ENCODE measurements at regions not wholly inside any gene's neighbourhood (a gene's known extent, or its start where the extent isn't known, plus 50 kb on each side); places are given as distances from the start of the nearest gene placed in this dataset.

DNA sequence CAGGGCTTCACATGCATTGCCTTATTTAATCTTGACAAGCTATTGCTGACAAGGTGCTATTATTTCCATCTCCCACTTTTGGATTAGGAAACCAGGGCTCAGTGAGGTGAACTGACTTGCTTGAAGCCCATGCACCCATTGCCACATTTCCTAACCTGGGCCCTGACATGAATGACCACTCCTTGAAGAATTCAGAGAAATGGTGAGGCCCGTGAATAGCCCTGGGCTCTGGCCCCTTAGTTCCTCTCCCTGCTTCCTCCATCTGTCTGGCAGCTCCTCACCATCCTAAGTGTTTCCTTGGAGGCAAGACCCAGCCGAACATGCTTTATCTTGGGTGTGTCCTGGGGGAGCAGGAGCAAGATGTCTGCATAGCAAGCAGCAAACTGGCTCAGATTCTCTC lies 56.1 kb upstream of the NECTIN1 start:
- TF ChIP-seq, protein P1, sequence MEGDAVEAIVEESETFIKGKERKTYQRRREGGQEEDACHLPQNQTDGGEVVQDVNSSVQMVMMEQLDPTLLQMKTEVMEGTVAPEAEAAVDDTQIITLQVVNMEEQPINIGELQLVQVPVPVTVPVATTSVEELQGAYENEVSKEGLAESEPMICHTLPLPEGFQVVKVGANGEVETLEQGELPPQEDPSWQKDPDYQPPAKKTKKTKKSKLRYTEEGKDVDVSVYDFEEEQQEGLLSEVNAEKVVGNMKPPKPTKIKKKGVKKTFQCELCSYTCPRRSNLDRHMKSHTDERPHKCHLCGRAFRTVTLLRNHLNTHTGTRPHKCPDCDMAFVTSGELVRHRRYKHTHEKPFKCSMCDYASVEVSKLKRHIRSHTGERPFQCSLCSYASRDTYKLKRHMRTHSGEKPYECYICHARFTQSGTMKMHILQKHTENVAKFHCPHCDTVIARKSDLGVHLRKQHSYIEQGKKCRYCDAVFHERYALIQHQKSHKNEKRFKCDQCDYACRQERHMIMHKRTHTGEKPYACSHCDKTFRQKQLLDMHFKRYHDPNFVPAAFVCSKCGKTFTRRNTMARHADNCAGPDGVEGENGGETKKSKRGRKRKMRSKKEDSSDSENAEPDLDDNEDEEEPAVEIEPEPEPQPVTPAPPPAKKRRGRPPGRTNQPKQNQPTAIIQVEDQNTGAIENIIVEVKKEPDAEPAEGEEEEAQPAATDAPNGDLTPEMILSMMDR (IDR thresholded peaks at IDR 0.05; ENCODE audit: control extremely low read depth, extremely low read depth, low read depth, missing control alignments): no peak
- ChIA-PET POLR2A (no interaction called here), CTCF (interaction anchor here (1.1 kb wide), 1 partner anchor 27 kb away, joined by 3 read pairs; no protein-coding TSS in a partner anchor)
- no peak for DNase-seq (ENCODE audit: extremely low spot score)

DNA sequence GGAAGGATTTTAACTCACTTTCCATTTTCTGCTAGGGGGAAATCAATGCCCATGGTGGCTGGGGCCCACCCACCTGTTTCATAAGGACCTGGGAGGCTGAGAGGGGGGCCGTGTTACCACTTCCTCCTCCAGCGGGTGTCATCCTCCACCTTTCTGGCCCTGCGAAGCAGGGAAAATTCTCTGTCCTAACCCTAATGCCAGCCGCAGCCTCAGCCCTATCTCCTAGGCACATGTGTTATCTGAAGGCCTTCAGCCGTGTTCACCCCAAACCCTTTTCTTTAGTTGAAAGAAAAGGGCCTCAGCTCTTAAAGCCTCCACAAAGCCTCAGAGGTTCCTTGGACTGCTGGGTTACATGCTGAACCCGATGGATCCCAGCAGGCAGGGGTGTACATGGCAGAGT lies 55.4 kb upstream of the NECTIN1 start:
- ChIA-PET CTCF (no interaction called here), POLR2A (no interaction called here)
- TF ChIP-seq, protein P1 (IDR thresholded peaks at IDR 0.05; ENCODE audit: control extremely low read depth, extremely low read depth, low read depth, missing control alignments): no peak
- DNase-seq (ENCODE audit: extremely low spot score): no peak

DNA sequence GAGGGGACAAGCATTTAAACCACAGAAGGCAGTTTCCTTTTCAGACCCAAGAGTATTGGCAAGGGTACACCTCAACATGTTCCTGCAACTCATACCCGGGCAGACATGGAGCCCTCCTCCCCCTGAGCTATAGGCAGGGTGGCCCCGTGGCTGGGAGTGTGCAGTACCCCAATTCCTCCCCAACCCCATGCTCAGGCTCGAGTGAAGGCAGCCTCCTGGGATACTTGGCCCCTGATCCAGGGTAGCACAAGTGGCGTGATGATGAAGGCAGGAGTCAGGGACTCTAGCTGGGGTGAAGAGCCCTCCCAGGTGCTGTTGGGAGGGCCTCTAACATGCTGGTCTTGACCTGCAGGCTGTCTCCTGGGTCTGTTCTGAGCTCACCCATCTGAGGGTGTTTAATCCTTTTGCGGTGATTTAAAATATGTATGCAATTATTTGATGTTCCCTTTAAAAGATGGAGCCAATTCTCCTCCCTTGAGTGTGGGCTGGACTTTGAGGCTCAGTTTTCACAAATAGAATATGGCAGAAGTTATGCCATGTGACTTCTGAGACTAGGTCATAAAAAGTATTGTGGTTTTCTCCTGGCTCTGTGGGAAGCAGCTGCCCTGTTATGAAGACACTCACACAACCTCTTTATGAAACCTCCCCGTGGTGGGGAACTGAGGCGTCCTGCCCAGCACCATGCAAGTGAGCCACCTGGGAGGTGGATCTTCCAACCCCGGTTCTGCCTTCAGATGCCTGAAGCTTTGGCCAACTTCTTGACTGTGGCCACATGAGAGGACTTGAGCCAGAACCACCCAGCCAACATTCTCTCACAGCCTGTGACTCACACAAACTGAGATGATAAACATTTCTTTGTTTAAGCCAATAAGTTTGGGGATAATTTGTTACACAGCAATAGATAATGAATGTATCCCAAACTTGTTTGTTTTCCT lies 54.7 kb upstream of the NECTIN1 start:
- CTCF ChIA-PET: interaction anchor here (0.9 to 1.8 kb wide), 4 partner anchors 9 to 109 kb away, joined by 3 to 4 read pairs (median 4); partner anchors contain the start of gene NECTIN1

GRCh38 chr11:119782739-119783072 lies 53.7 kb upstream of the NECTIN1 start:
- CTCF ChIA-PET: interaction anchor here (0.8 to 1.8 kb wide), 6 partner anchors 9 to 108 kb away, joined by 3 to 4 read pairs (median 3); partner anchors contain the start of gene NECTIN1
- DNase-seq (ENCODE audit: extremely low spot score): peak; percentile 67

More for the DNA sequence above, 54.7 kb upstream of the NECTIN1 start:
- no peak for DNase-seq (ENCODE audit: extremely low spot score)
- POLR2A ChIA-PET: no interaction called here
- TF ChIP-seq, protein P1 (IDR thresholded peaks at IDR 0.05; ENCODE audit: control extremely low read depth, extremely low read depth, low read depth, missing control alignments): no peak

GRCh38 chr11:119782006-119782738 lies 53.2 kb upstream of the NECTIN1 start:
- no peak for DNase-seq (ENCODE audit: extremely low spot score)
- ChIA-PET POLR2A (no interaction called here), CTCF (interaction anchor here (0.8 to 1.8 kb wide), 6 partner anchors 8 to 231 kb away, joined by 3 to 4 read pairs (median 3); no protein-coding TSS in a partner anchor)

More at GRCh38 chr11:119782739-119783072, 53.7 kb upstream of the NECTIN1 start:
- POLR2A ChIA-PET: no interaction called here
- TF ChIP-seq, protein P1 (IDR thresholded peaks at IDR 0.05; ENCODE audit: control extremely low read depth, extremely low read depth, low read depth, missing control alignments): no peak

More at GRCh38 chr11:119782006-119782738, 53.2 kb upstream of the NECTIN1 start:
- TF ChIP-seq, protein P1 (IDR thresholded peaks at IDR 0.05; ENCODE audit: control extremely low read depth, extremely low read depth, low read depth, missing control alignments): no peak
